Fibroblast of lung (primary cell): ENCODE measurements at regions not wholly inside any gene's neighbourhood (a gene's known extent, or its start where the extent isn't known, plus 50 kb on each side); places are given as distances from the start of the nearest gene placed in this dataset.

Experiments used
- CTCF ChIP-seq, 2 donors: IDR thresholded peaks in 1 of 2; conservative IDR thresholded peaks in 1 of 2; 1 replicate in 1 of 2; 2 replicates in 1 of 2; pipeline ENCODE4 v1.5.1; 2011 to 2012; ENCODE audit warnings: low read length in 2 of 2, control low read depth in 1 of 2, inconsistent platforms in 1 of 2, low read depth in 1 of 2, mild to moderate bottlenecking in 1 of 2
- EZH2 ChIP-seq: IDR thresholded peaks from 2 replicates; pipeline ENCODE4 v1.5.1; 2012; ENCODE audit warnings: low read length, control low read depth, mild to moderate bottlenecking; ENCODE audit errors: missing control alignments

- TF ChIP-seq CTCF (conservative IDR thresholded peaks at IDR 0.05 in 1 of 2, IDR thresholded peaks at IDR 0.05 in 1 of 2; ENCODE audit: low read depth in 1 of 2, low read length in 2 of 2) (no peak), EZH2 (no peak)
Measured at GRCh38 chr1:22256213-22256512, 113.3 kb upstream of the WNT4 start.
